Endodermal cell (in vitro differentiated cells): ENCODE measurements at regions not wholly inside any gene's neighbourhood (a gene's known extent, or its start where the extent isn't known, plus 50 kb on each side); places are given as distances from the start of the nearest gene placed in this dataset.

ENCODE experiments used
- DNase-seq: peaks from one replicate; pipeline ENCODE4 v3.0.0-alpha.2; 2017
- H3K27ac ChIP-seq: 2 replicates; pipeline ENCODE4 v1.5.1; 2013; ENCODE audit warnings: mild to moderate bottlenecking, low read depth, low read length, moderate library complexity
- H3K27me3 ChIP-seq: 2 replicates; pipeline ENCODE4 v1.6.1; 2013; ENCODE audit warnings: mild to moderate bottlenecking, low read length, moderate library complexity; ENCODE audit not compliant: insufficient read depth, control insufficient read depth, poor library complexity, severe bottlenecking
- H3K36me3 ChIP-seq: 2 replicates; pipeline ENCODE4 v1.7.0; 2013; ENCODE audit warnings: mild to moderate bottlenecking, low read length, moderate library complexity; ENCODE audit not compliant: control insufficient read depth, insufficient read depth
- H3K4me1 ChIP-seq: one replicate; pipeline ENCODE4 v1.7.0; 2013; ENCODE audit warnings: low read length; ENCODE audit not compliant: control insufficient read depth, insufficient read depth
- H3K4me3 ChIP-seq: 2 replicates; pipeline ENCODE4 v1.5.1; 2013; ENCODE audit warnings: mild to moderate bottlenecking, low read length, moderate library complexity
- H3K9ac ChIP-seq: 2 replicates; pipeline ENCODE4 v1.6.1; 2013; ENCODE audit warnings: mild to moderate bottlenecking, low read length, moderate library complexity; ENCODE audit not compliant: poor library complexity, severe bottlenecking; ENCODE audit errors: extremely low read depth
- H3K9me3 ChIP-seq: 2 replicates; pipeline ENCODE4 v1.6.1; 2013; ENCODE audit warnings: mild to moderate bottlenecking, low read length, moderate library complexity; ENCODE audit not compliant: control insufficient read depth
- H3K27ac Mint-ChIP-seq: 2 replicates; pipeline ENCODE4 v1.8.0; 2020; ENCODE audit warnings: mixed read lengths
- H3K27me3 Mint-ChIP-seq: 2 replicates; pipeline ENCODE4 v1.8.0; 2021; ENCODE audit warnings: mild to moderate bottlenecking, mixed read lengths; ENCODE audit not compliant: insufficient read depth
- H3K36me3 Mint-ChIP-seq: 2 replicates; pipeline ENCODE4 v1.8.0; 2020; ENCODE audit warnings: low read depth, mixed read lengths
- H3K4me1 Mint-ChIP-seq: 2 replicates; pipeline ENCODE4 v1.8.0; 2020; ENCODE audit warnings: mixed read lengths
- H3K4me3 Mint-ChIP-seq: 2 replicates; pipeline ENCODE4 v1.8.0; 2020; ENCODE audit warnings: mild to moderate bottlenecking, moderate library complexity, mixed read lengths
- H3K9me3 Mint-ChIP-seq: 2 replicates; pipeline ENCODE4 v1.8.0; 2020; ENCODE audit warnings: mild to moderate bottlenecking, mixed read lengths
- WGBS, 2 experiments: methylation state at CpG; one replicate each; pipeline versions ENCODE4 v1.1.5 to v1.1.7; 2013; ENCODE audit warnings: missing lambda C conversion rate in 2 of 2, mixed read lengths in 1 of 2; ENCODE audit not compliant: insufficient coverage in 1 of 2, insufficient read length in 1 of 2; 5-methylcytosine and 5-hydroxymethylcytosine counted together
- TF ChIP-seq, protein P1 (sequence below): fragments of 200-600 bp; sonication (generic); conservative IDR thresholded peaks from 2 replicates; pipeline ENCODE4 v1.5.0; 2021; ENCODE audit warnings: antibody characterized with exemption, mild to moderate bottlenecking

DNA sequence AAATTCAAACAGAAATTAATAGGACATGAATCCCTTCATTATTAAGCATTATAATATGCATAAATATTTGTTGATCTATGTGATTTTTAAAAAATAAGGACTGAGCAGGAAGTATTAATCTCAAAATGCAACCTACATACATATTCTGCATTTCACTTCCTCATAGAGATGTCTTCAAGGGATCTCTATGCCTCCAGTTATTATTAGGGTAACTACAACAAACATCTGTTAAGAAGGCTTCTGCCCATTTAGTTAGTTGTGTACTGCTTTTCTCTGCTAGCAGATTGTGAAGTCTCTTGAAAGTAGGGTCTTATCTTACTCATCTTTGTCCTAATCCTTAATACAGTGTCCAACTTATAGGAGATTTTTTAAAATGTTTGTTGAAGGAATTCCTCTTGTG lies 414.1 kb downstream of the ACTL7B start:
- no peaks in the 10 kb centered on the region for H3K9me3 Mint-ChIP-seq
- DNase-seq = no peak
- Histone ChIP-seq H3K4me3 (no peak overlapping the region), H3K9me3 (no peaks in the 10 kb centered on the region), H3K36me3 (no peaks in the 10 kb centered on the region), H3K9ac (no peak overlapping the region), H3K4me1 (no peaks in the 10 kb centered on the region), H3K27ac (no peak overlapping the region), H3K27me3 (peaks cover 6% of the 10 kb centered on the region)
- H3K4me1 Mint-ChIP-seq = no peaks in the 10 kb centered on the region
- H3K4me3 Mint-ChIP-seq = no peak overlapping the region
- TF ChIP-seq, protein P1, sequence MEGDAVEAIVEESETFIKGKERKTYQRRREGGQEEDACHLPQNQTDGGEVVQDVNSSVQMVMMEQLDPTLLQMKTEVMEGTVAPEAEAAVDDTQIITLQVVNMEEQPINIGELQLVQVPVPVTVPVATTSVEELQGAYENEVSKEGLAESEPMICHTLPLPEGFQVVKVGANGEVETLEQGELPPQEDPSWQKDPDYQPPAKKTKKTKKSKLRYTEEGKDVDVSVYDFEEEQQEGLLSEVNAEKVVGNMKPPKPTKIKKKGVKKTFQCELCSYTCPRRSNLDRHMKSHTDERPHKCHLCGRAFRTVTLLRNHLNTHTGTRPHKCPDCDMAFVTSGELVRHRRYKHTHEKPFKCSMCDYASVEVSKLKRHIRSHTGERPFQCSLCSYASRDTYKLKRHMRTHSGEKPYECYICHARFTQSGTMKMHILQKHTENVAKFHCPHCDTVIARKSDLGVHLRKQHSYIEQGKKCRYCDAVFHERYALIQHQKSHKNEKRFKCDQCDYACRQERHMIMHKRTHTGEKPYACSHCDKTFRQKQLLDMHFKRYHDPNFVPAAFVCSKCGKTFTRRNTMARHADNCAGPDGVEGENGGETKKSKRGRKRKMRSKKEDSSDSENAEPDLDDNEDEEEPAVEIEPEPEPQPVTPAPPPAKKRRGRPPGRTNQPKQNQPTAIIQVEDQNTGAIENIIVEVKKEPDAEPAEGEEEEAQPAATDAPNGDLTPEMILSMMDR = no peak
- no peak overlapping the region for H3K27ac Mint-ChIP-seq
- H3K36me3 Mint-ChIP-seq = no peaks in the 10 kb centered on the region
- H3K27me3 Mint-ChIP-seq = peaks cover 4% of the 10 kb centered on the region

DNA sequence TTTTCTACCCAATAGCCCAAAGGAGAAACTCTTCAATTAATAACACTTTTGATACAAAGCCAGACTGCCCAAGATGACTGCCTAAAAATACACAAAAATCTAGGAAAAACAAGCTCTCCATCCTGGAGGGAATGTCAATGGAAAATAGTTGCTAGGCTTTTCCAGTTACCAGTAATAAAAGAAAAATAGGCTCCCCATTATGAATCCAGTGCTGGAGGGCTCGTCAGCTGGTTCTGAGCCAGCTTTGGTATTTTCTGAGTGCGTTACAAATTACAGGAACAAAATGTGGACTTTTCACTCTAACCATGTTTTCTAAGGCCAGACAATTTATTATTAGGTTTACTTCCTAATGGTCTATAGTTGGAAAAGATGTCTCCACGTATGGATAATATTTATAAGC lies 414.5 kb downstream of the ACTL7B start:
- H3K27me3 Mint-ChIP-seq = peaks cover 4% of the 10 kb centered on the region
- H3K4me3 ChIP-seq = no peak overlapping the region
- no peak overlapping the region for H3K4me3 Mint-ChIP-seq
- WGBS, 2 experiments = 93 to 100% methylated on average over 2 of the region's 3 CpGs
- H3K27ac Mint-ChIP-seq = no peak overlapping the region
- no peak overlapping the region for H3K27ac ChIP-seq
- H3K9me3 Mint-ChIP-seq = no peaks in the 10 kb centered on the region
- H3K4me1 Mint-ChIP-seq = no peaks in the 10 kb centered on the region
- peaks cover 6% of the 10 kb centered on the region for H3K27me3 ChIP-seq
- H3K4me1 ChIP-seq = no peaks in the 10 kb centered on the region
- no peak for DNase-seq
- H3K36me3 Mint-ChIP-seq = no peaks in the 10 kb centered on the region
- H3K9me3 ChIP-seq = no peaks in the 10 kb centered on the region
- H3K36me3 ChIP-seq = no peaks in the 10 kb centered on the region
- TF ChIP-seq, protein P1 = no peak
- no peak overlapping the region for H3K9ac ChIP-seq

DNA sequence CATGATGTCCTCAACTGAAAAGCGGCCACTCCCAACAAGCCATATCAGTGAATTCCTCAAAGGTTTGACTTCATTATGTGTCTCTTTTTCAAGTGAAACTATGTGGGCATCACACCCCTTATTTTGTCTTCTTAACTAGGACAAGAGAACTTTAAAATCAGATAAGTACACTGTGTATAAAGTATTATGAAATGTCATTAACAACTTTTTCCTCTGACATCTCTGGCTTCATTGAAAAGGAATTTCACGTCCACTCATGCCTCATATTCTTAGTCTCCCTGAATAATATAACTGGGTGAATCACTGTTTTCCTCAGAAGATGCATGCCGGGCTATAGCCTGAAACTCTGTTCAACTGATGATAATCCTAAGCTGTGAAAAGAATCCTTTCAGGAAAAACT lies 415.8 kb downstream of the ACTL7B start:
- Mint-ChIP-seq H3K4me3 (no peak overlapping the region), H3K36me3 (no peaks in the 10 kb centered on the region), H3K27me3 (peaks cover 4% of the 10 kb centered on the region), H3K27ac (no peak overlapping the region), H3K4me1 (no peaks in the 10 kb centered on the region), H3K9me3 (no peaks in the 10 kb centered on the region)
- H3K9ac ChIP-seq = no peak overlapping the region
- H3K4me3 ChIP-seq = no peak overlapping the region
- H3K36me3 ChIP-seq = no peaks in the 10 kb centered on the region
- 95 to 100% methylated on average over 1 to 3 of the region's 3 CpGs for WGBS, 2 experiments
- peaks cover 6% of the 10 kb centered on the region for H3K27me3 ChIP-seq
- no peaks in the 10 kb centered on the region for H3K9me3 ChIP-seq
- TF ChIP-seq, protein P1 = no peak
- no peak overlapping the region for H3K27ac ChIP-seq
- DNase-seq = no peak
- no peaks in the 10 kb centered on the region for H3K4me1 ChIP-seq
